ENCODE measurements at regions not wholly inside any gene's neighbourhood (a gene's known extent, or its start where the extent isn't known, plus 50 kb on each side); places are given as distances from the start of the nearest gene placed in this dataset.
A peak's percentile ranks its signal among the peaks of the same experiment; 100 is the strongest.

GRCh38 chr5:131067636-131068035, 97.4 kb downstream of the HINT1 start:
- Mint-ChIP-seq H3K27ac (no peak overlapping the region), H3K9me3 (peaks cover 38% of the 10 kb centered on the region), H3K36me3 (ENCODE audit: low read depth) (peaks cover 28% of the 10 kb centered on the region), H3K4me3 (no peak overlapping the region), H3K27me3 (no peaks in the 10 kb centered on the region), H3K4me1 (peaks cover 44% of the 10 kb centered on the region)
- no peak for TF ChIP-seq CTCF (IDR thresholded peaks at IDR 0.05)
- no peak for ATAC-seq (ENCODE audit: low read depth)
- intact Hi-C loops (cut with micrococcal nuclease) = no loop called here
- CTCF ChIA-PET = no interaction called here
- DNase-seq = no peak
- POLR2A ChIA-PET = no interaction called here

GRCh38 chr5:131064669-131065371, 100.2 kb downstream of the HINT1 start:
- H3K27ac Mint-ChIP-seq = peak overlapping the region; percentile 71
- ATAC-seq (ENCODE audit: low read depth) (no peak), DNase-seq (no peak)
- ChIA-PET POLR2A (interaction anchor here (0.6 kb wide), 1 partner anchor 336 kb away, joined by 3 read pairs; no protein-coding TSS in a partner anchor), CTCF (no interaction called here)
- H3K9me3 Mint-ChIP-seq = peaks cover 38% of the 10 kb centered on the region
- no peak for TF ChIP-seq CTCF (IDR thresholded peaks at IDR 0.05)
- peaks cover 28% of the 10 kb centered on the region for H3K36me3 Mint-ChIP-seq (ENCODE audit: low read depth)
- no peaks in the 10 kb centered on the region for H3K27me3 Mint-ChIP-seq
- H3K4me1 Mint-ChIP-seq = peaks cover 39% of the 10 kb centered on the region
- intact Hi-C loops (cut with micrococcal nuclease) = no loop called here
- peak overlapping the region; percentile 9 for H3K4me3 Mint-ChIP-seq

GRCh38 chr5:131042021-131042789, 122.9 kb downstream of the HINT1 start:
- no peaks in the 10 kb centered on the region for H3K36me3 Mint-ChIP-seq (ENCODE audit: low read depth)
- ChIA-PET POLR2A (no interaction called here), CTCF (no interaction called here)
- no peaks in the 10 kb centered on the region for H3K4me1 Mint-ChIP-seq
- H3K27me3 Mint-ChIP-seq = peaks cover 2% of the 10 kb centered on the region
- no peak for TF ChIP-seq CTCF (IDR thresholded peaks at IDR 0.05)
- H3K4me3 Mint-ChIP-seq = no peak overlapping the region
- H3K27ac Mint-ChIP-seq = no peak overlapping the region
- intact Hi-C loops (cut with micrococcal nuclease) = no loop called here
- H3K9me3 Mint-ChIP-seq = peaks cover 6% of the 10 kb centered on the region
- ATAC-seq (ENCODE audit: low read depth) (no peak), DNase-seq (no peak)

- CTCF ChIA-PET = no interaction called here
- Mint-ChIP-seq H3K36me3 (ENCODE audit: low read depth) (no peaks in the 10 kb centered on the region), H3K4me1 (no peaks in the 10 kb centered on the region), H3K27me3 (peaks cover 5% of the 10 kb centered on the region), H3K4me3 (no peak overlapping the region), H3K27ac (no peak overlapping the region), H3K9me3 (no peaks in the 10 kb centered on the region)
- TF ChIP-seq CTCF (IDR thresholded peaks at IDR 0.05) = no peak
- ATAC-seq (ENCODE audit: low read depth) (no peak), DNase-seq (no peak)
- POLR2A ChIA-PET = no interaction called here
- intact Hi-C loops (cut with micrococcal nuclease) = no loop called here
These were observed 141.6 kb downstream of the HINT1 start for GRCh38 chr5:131023498-131023865.

GRCh38 chr5:131022811-131023497, 142.1 kb downstream of the HINT1 start:
- POLR2A ChIA-PET = no interaction called here
- no peak overlapping the region for H3K27ac Mint-ChIP-seq

More at GRCh38 chr5:131022811-131023497, 142.1 kb downstream of the HINT1 start:
- Mint-ChIP-seq H3K4me3 (no peak overlapping the region), H3K27me3 (peaks cover 5% of the 10 kb centered on the region), H3K4me1 (no peaks in the 10 kb centered on the region), H3K9me3 (no peaks in the 10 kb centered on the region), H3K36me3 (ENCODE audit: low read depth) (no peaks in the 10 kb centered on the region)
- intact Hi-C loops (cut with micrococcal nuclease) = no loop called here
- DNase-seq = no peak
- CTCF ChIA-PET = no interaction called here
- TF ChIP-seq CTCF (IDR thresholded peaks at IDR 0.05) = no peak
- no peak for ATAC-seq (ENCODE audit: low read depth)

Measured in activated B cell treated with CpG ODN at 0.5 μM for 24 hours (primary cell).